Naive thymus-derived CD4-positive, alpha-beta T cell (primary cell): ENCODE measurements at regions not wholly inside any gene's neighbourhood (a gene's known extent, or its start where the extent isn't known, plus 50 kb on each side); places are given as distances from the start of the nearest gene placed in this dataset.

ENCODE experiments used
- ATAC-seq: fragments of 150-1000 bp; cut with Tn5 transposase; 2 replicates; pipeline ENCODE4 v1.10.0; 2021; ENCODE audit warnings: mild to moderate bottlenecking, moderate library complexity
- CTCF ChIA-PET: fragments of 350-600 bp; sonication (Branson Sonifier 250); formaldehyde crosslinking; loops from one replicate; lab custom pipeline; 2021; ENCODE audit warnings: antibody characterized with exemption; lab: Charles Lee
- POLR2A ChIA-PET: fragments of 350-600 bp; sonication (Branson Sonifier 250); formaldehyde crosslinking; loops from one replicate; lab custom pipeline; 2021; ENCODE audit warnings: antibody characterized with exemption, inconsistent platforms; lab: Charles Lee
- DNase-seq, 9 donors: peaks; one replicate each; pipeline versions ENCODE4 v3.0.0 to v3.0.0-alpha.2; 2020 to 2022; ENCODE audit warnings: mixed read lengths in 1 of 9
- H3K27ac ChIP-seq: one replicate; pipeline ENCODE4 v1.7.0; 2013; ENCODE audit warnings: mild to moderate bottlenecking, low read depth, low read length, moderate library complexity
- H3K27me3 ChIP-seq, 2 donors: one replicate each; pipeline ENCODE4 v1.7.0; 2013; ENCODE audit warnings: low read length in 2 of 2, mild to moderate bottlenecking in 2 of 2, moderate library complexity in 2 of 2; ENCODE audit not compliant: control insufficient read depth in 2 of 2, insufficient read depth in 2 of 2
- H3K36me3 ChIP-seq, 3 experiments: 1 replicate in 2 of 3; 2 replicates in 1 of 3; pipeline ENCODE4 v1.7.0; 2013; ENCODE audit warnings: low read length in 3 of 3, mild to moderate bottlenecking in 3 of 3, moderate library complexity in 1 of 3; ENCODE audit not compliant: insufficient read depth in 3 of 3, control insufficient read depth in 2 of 3
- H3K4me1 ChIP-seq, 2 donors: one replicate each; pipeline ENCODE4 v1.7.0; 2013; ENCODE audit warnings: low read length in 2 of 2, mild to moderate bottlenecking in 2 of 2, moderate library complexity in 1 of 2; ENCODE audit not compliant: control insufficient read depth in 2 of 2, insufficient read depth in 2 of 2
- H3K4me3 ChIP-seq: 2 replicates; pipeline ENCODE4 v1.7.0; 2013; ENCODE audit warnings: mild to moderate bottlenecking, low read length
- H3K9me3 ChIP-seq, 3 experiments: 1 replicate in 2 of 3; 2 replicates in 1 of 3; pipeline ENCODE4 v1.7.0; 2013; ENCODE audit warnings: low read length in 3 of 3; ENCODE audit not compliant: control insufficient read depth in 2 of 3
- H3K27ac Mint-ChIP-seq, 9 donors: one replicate each; pipeline ENCODE4 v1.8.0; 2020 to 2022; ENCODE audit warnings: mixed read lengths in 9 of 9, mild to moderate bottlenecking in 8 of 9, moderate library complexity in 5 of 9, inconsistent platforms in 2 of 9
- H3K27me3 Mint-ChIP-seq, 5 donors: one replicate each; pipeline ENCODE4 v1.8.0; 2021 to 2022; ENCODE audit warnings: mixed read lengths in 5 of 5, mild to moderate bottlenecking in 1 of 5
- H3K36me3 Mint-ChIP-seq, 5 donors: one replicate each; pipeline ENCODE4 v1.8.0; 2020 to 2022; ENCODE audit warnings: mixed read lengths in 5 of 5, mild to moderate bottlenecking in 3 of 5, inconsistent platforms in 1 of 5
- H3K4me1 Mint-ChIP-seq, 7 donors: one replicate each; pipeline ENCODE4 v1.8.0; 2020 to 2022; ENCODE audit warnings: mixed read lengths in 7 of 7, mild to moderate bottlenecking in 3 of 7, inconsistent platforms in 1 of 7
- H3K4me3 Mint-ChIP-seq, 10 donors: one replicate each; pipeline ENCODE4 v1.8.0; 2020 to 2022; ENCODE audit warnings: mild to moderate bottlenecking in 10 of 10, mixed read lengths in 10 of 10, moderate library complexity in 6 of 10, inconsistent platforms in 2 of 10
- H3K9me3 Mint-ChIP-seq, 11 donors: one replicate each; pipeline ENCODE4 v1.8.0; 2020 to 2022; ENCODE audit warnings: mixed read lengths in 11 of 11, mild to moderate bottlenecking in 4 of 11, inconsistent platforms in 1 of 11, moderate library complexity in 1 of 11
- intact Hi-C, 2 donors: fragments of 100-400 bp; cut with micrococcal nuclease; formaldehyde crosslinking; loops; one replicate each; pipeline ENCODE4 v1.15.1; 2023

DNA sequence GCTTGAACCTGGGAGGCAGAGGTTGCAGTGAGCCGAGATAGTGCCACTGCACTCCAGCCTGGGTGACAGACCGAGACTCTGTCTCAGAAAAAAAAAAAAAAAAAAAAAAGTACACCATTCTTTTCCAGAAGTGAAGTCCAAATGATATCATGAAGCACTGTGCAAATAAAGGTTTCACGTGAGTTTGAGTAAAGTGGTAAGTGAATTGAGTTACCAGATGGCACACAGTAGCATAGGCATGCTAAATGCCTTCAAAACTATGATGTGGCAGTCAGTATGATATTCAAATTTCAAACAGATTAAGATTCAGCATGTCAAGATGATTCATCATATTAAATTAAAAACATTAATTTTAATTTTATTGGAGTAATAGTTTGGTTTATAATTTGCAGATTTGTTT lies 195.2 kb downstream of the TAF11L14 start:
- Histone ChIP-seq H3K4me3 (no peak overlapping the region), H3K9me3 (no peaks in the 10 kb centered on the region), H3K27ac (no peak overlapping the region), H3K36me3 (no peaks in the 10 kb centered on the region), H3K27me3 (no peaks in the 10 kb centered on the region), H3K4me1 (no peaks in the 10 kb centered on the region)
- DNase-seq (no peak), ATAC-seq (no peak)
- Mint-ChIP-seq H3K27me3 (no peaks in the 10 kb centered on the region), H3K4me3 (no peak overlapping the region), H3K36me3 (no peaks in the 10 kb centered on the region), H3K4me1 (no peaks in the 10 kb centered on the region), H3K27ac (no peak overlapping the region), H3K9me3 (peaks cover 4 to 22% (median 10%) of the 10 kb centered on the region in 11 donors)
- ChIA-PET CTCF (no interaction called here), POLR2A (no interaction called here)
- intact Hi-C loops: no loop called here

DNA sequence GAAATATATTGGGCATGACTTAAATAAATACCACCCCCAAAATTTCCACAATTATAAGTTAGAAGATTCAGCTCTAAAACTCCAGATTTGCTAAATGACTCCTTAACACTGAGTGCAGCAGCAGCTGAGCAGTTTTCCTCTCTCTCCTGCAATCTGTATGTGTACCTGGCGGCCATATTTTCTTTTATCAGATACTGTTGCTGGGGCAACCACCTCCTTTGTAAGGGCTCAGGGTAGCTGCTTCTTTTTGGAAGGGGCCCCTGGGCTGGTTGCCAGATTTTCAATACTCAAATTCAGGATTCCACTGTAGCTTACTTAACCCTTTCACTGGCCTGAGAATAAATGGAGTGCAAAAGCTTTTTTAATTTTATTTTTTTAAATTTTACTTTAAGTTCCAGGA lies 197.0 kb downstream of the TAF11L14 start:
- Mint-ChIP-seq H3K9me3 (peaks cover 3 to 13% (median 6%) of the 10 kb centered on the region in 11 donors), H3K4me3 (no peak overlapping the region), H3K36me3 (no peaks in the 10 kb centered on the region), H3K27me3 (no peaks in the 10 kb centered on the region), H3K27ac (no peak overlapping the region), H3K4me1 (no peaks in the 10 kb centered on the region)
- ChIA-PET POLR2A (no interaction called here), CTCF (no interaction called here)
- H3K36me3 ChIP-seq: no peaks in the 10 kb centered on the region
- ATAC-seq: no peak
- no peaks in the 10 kb centered on the region for H3K27me3 ChIP-seq
- no peak for DNase-seq
- no peaks in the 10 kb centered on the region for H3K4me1 ChIP-seq
- intact Hi-C loops: no loop called here
- H3K27ac ChIP-seq: no peak overlapping the region
- no peak overlapping the region for H3K4me3 ChIP-seq
- H3K9me3 ChIP-seq: no peaks in the 10 kb centered on the region

- Mint-ChIP-seq H3K36me3 (no peaks in the 10 kb centered on the region), H3K4me1 (no peaks in the 10 kb centered on the region), H3K27ac (peak overlapping the region in 1 of 9 donors; percentile 33), H3K9me3 (peaks cover 3 to 16% (median 8%) of the 10 kb centered on the region in 11 donors), H3K4me3 (no peak overlapping the region), H3K27me3 (no peaks in the 10 kb centered on the region)
- Histone ChIP-seq H3K9me3 (no peaks in the 10 kb centered on the region), H3K27me3 (no peaks in the 10 kb centered on the region), H3K4me3 (no peak overlapping the region), H3K4me1 (no peaks in the 10 kb centered on the region), H3K36me3 (no peaks in the 10 kb centered on the region), H3K27ac (no peak overlapping the region)
- no peak for DNase-seq
- ChIA-PET CTCF (no interaction called here), POLR2A (no interaction called here)
- no peak for ATAC-seq
- intact Hi-C loops: no loop called here
These were observed 198.9 kb downstream of the TAF11L14 start for GRCh38 chr5:17832949-17833745.

DNA sequence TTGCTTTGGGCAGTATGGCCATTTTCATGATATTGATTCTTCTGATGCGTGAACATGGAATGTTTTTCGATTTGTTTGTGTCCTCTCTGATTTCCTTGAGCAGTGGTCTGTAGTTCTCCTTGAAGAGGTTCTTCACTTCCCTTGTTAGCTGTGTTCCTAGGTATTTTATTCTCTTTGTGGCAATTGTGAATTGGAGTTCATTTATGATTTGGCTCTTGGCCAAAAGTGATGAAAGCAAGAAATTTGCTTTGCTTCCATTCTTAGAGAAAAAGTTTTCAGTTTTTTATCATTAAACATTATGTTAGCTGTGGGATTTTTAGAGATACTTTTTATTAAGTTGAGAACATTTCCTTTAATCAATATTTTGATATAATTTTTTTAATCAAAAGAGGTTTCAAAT lies 203.5 kb downstream of the TAF11L14 start:
- intact Hi-C loops: no loop called here
- DNase-seq: no peak
- no peaks in the 10 kb centered on the region for H3K27me3 ChIP-seq
- no peaks in the 10 kb centered on the region for H3K36me3 ChIP-seq
- no peaks in the 10 kb centered on the region for H3K9me3 ChIP-seq
- H3K4me3 ChIP-seq: no peak overlapping the region
- H3K36me3 Mint-ChIP-seq: no peaks in the 10 kb centered on the region
- no peak overlapping the region for H3K4me3 Mint-ChIP-seq
- no peak overlapping the region for H3K27ac ChIP-seq
- no peaks in the 10 kb centered on the region for H3K27me3 Mint-ChIP-seq
- no peaks in the 10 kb centered on the region for H3K4me1 ChIP-seq
- ChIA-PET POLR2A (no interaction called here), CTCF (no interaction called here)
- H3K9me3 Mint-ChIP-seq: peaks cover 2 to 33% (median 7%) of the 10 kb centered on the region in 11 donors
- no peak for ATAC-seq
- H3K27ac Mint-ChIP-seq: no peak overlapping the region
- no peaks in the 10 kb centered on the region for H3K4me1 Mint-ChIP-seq

- Mint-ChIP-seq H3K4me3 (no peak overlapping the region), H3K36me3 (no peaks in the 10 kb centered on the region), H3K9me3 (peaks cover 2 to 38% (median 10%) of the 10 kb centered on the region in 11 donors), H3K4me1 (no peaks in the 10 kb centered on the region), H3K27ac (no peak overlapping the region), H3K27me3 (no peaks in the 10 kb centered on the region)
- Histone ChIP-seq H3K27ac (no peak overlapping the region), H3K36me3 (no peaks in the 10 kb centered on the region), H3K4me3 (no peak overlapping the region), H3K4me1 (no peaks in the 10 kb centered on the region), H3K27me3 (no peaks in the 10 kb centered on the region), H3K9me3 (no peaks in the 10 kb centered on the region)
- POLR2A ChIA-PET: interaction anchor here (0.6 kb wide), 1 partner anchor 16 kb away, joined by 3 read pairs; no protein-coding TSS in a partner anchor
- CTCF ChIA-PET: no interaction called here
- no peak for DNase-seq
- no peak for ATAC-seq
- intact Hi-C loops: no loop called here
These were observed 204.2 kb downstream of the TAF11L14 start for GRCh38 chr5:17838469-17838868.

- Mint-ChIP-seq H3K4me3 (no peak overlapping the region), H3K36me3 (no peaks in the 10 kb centered on the region), H3K27me3 (no peaks in the 10 kb centered on the region), H3K9me3 (peaks cover 3 to 51% (median 12%) of the 10 kb centered on the region in 11 donors), H3K4me1 (no peaks in the 10 kb centered on the region), H3K27ac (no peak overlapping the region)
- H3K9me3 ChIP-seq: peaks cover 0 to 7% (median 0%) of the 10 kb centered on the region in 3 experiments
- ChIA-PET CTCF (no interaction called here), POLR2A (no interaction called here)
- H3K4me1 ChIP-seq: no peaks in the 10 kb centered on the region
- intact Hi-C loops: no loop called here
- no peaks in the 10 kb centered on the region for H3K27me3 ChIP-seq
- H3K27ac ChIP-seq: no peak overlapping the region
- ATAC-seq (no peak), DNase-seq (no peak)
- no peaks in the 10 kb centered on the region for H3K36me3 ChIP-seq
- no peak overlapping the region for H3K4me3 ChIP-seq
These were observed 205.6 kb downstream of the TAF11L14 start for GRCh38 chr5:17839848-17840247.

- peaks cover 0 to 10% (median 0%) of the 10 kb centered on the region in 3 experiments for H3K9me3 ChIP-seq
- DNase-seq: no peak
- Mint-ChIP-seq H3K4me1 (no peaks in the 10 kb centered on the region), H3K27ac (no peak overlapping the region), H3K27me3 (no peaks in the 10 kb centered on the region), H3K36me3 (no peaks in the 10 kb centered on the region), H3K4me3 (no peak overlapping the region), H3K9me3 (peaks cover 0 to 46% (median 13%) of the 10 kb centered on the region in 11 donors)
- no peaks in the 10 kb centered on the region for H3K4me1 ChIP-seq
- ChIA-PET CTCF (interaction anchor here (0.6 kb wide), 1 partner anchor 406 kb away, joined by 4 read pairs; no protein-coding TSS in a partner anchor), POLR2A (no interaction called here)
- no peak overlapping the region for H3K4me3 ChIP-seq
- ATAC-seq: no peak
- H3K27me3 ChIP-seq: no peaks in the 10 kb centered on the region
- intact Hi-C loops: no loop called here
- no peaks in the 10 kb centered on the region for H3K36me3 ChIP-seq
- H3K27ac ChIP-seq: no peak overlapping the region
These were observed 212.2 kb downstream of the TAF11L14 start for GRCh38 chr5:17846496-17846895.
